ENCODE measurements at regions not wholly inside any gene's neighbourhood (a gene's known extent, or its start where the extent isn't known, plus 50 kb on each side); places are given as distances from the start of the nearest gene placed in this dataset.
"Not testable (repeated sequence)": the region's sequence is repeated elsewhere in the genome, so short reads cannot be mapped to it uniquely, and the experiment has no call there.

GRCh38 chr3:164360738-164361406, 717.4 kb downstream of the SI start:
- Mint-ChIP-seq H3K27me3 (no peaks in the 10 kb centered on the region), H3K9me3 (no peaks in the 10 kb centered on the region), H3K4me1 (no peaks in the 10 kb centered on the region), H3K4me3 (no peak overlapping the region), H3K36me3 (ENCODE audit: low read depth) (no peaks in the 10 kb centered on the region), H3K27ac (no peak overlapping the region)
- ChIA-PET POLR2A (no interaction called here), CTCF (no interaction called here)
- no peak for DNase-seq

GRCh38 chr3:164360078-164360578, 718.2 kb downstream of the SI start:
- Mint-ChIP-seq H3K27me3 (no peaks in the 10 kb centered on the region), H3K36me3 (ENCODE audit: low read depth) (no peaks in the 10 kb centered on the region), H3K9me3 (no peaks in the 10 kb centered on the region), H3K27ac (no peak overlapping the region), H3K4me1 (no peaks in the 10 kb centered on the region), H3K4me3 (no peak overlapping the region)
- no peak for DNase-seq
- CTCF ChIA-PET = no interaction called here
- POLR2A ChIA-PET = no interaction called here

- Mint-ChIP-seq H3K27me3 (no peaks in the 10 kb centered on the region), H3K27ac (no peak overlapping the region), H3K36me3 (ENCODE audit: low read depth) (no peaks in the 10 kb centered on the region), H3K4me1 (no peaks in the 10 kb centered on the region), H3K4me3 (no peak overlapping the region), H3K9me3 (no peaks in the 10 kb centered on the region)
- ChIA-PET CTCF (no interaction called here), POLR2A (no interaction called here)
- DNase-seq = no peak
These were observed 725.3 kb downstream of the SI start for GRCh38 chr3:164352991-164353390.

- POLR2A ChIA-PET = no interaction called here
These were observed 727.2 kb downstream of the SI start for GRCh38 chr3:164351131-164351530.

GRCh38 chr3:164342206-164342605, 736.1 kb downstream of the SI start:
- H3K4me3 Mint-ChIP-seq; H3K27ac Mint-ChIP-seq; DNase-seq; POLR2A ChIA-PET; H3K9me3 Mint-ChIP-seq; H3K4me1 Mint-ChIP-seq; H3K36me3 Mint-ChIP-seq (ENCODE audit: low read depth); CTCF ChIA-PET; H3K27me3 Mint-ChIP-seq: not testable (repeated sequence)

More at GRCh38 chr3:164351131-164351530, 727.2 kb downstream of the SI start:
- CTCF ChIA-PET = no interaction called here
- Mint-ChIP-seq H3K4me3 (no peak overlapping the region), H3K9me3 (no peaks in the 10 kb centered on the region), H3K4me1 (no peaks in the 10 kb centered on the region), H3K27ac (no peak overlapping the region), H3K27me3 (no peaks in the 10 kb centered on the region), H3K36me3 (ENCODE audit: low read depth) (no peaks in the 10 kb centered on the region)
- no peak for DNase-seq

GRCh38 chr3:164341086-164341485, 737.2 kb downstream of the SI start:
- Mint-ChIP-seq H3K27ac (no peak overlapping the region), H3K9me3 (peaks cover 8% of the 10 kb centered on the region), H3K4me1 (no peaks in the 10 kb centered on the region), H3K4me3 (no peak overlapping the region), H3K36me3 (ENCODE audit: low read depth) (no peaks in the 10 kb centered on the region), H3K27me3 (no peaks in the 10 kb centered on the region)
- ChIA-PET POLR2A (interaction anchor here (0.5 kb wide), 1 partner anchor 1325 kb away, joined by 3 read pairs; no protein-coding TSS in a partner anchor), CTCF (no interaction called here)
- DNase-seq = no peak

- H3K27me3 Mint-ChIP-seq = no peaks in the 10 kb centered on the region
- H3K36me3 Mint-ChIP-seq (ENCODE audit: low read depth) = no peaks in the 10 kb centered on the region
- no peak overlapping the region for H3K4me3 Mint-ChIP-seq
- H3K27ac Mint-ChIP-seq = no peak overlapping the region
- CTCF ChIA-PET = interaction anchor here (0.7 kb wide), 1 partner anchor 63 kb away, joined by 4 read pairs; no protein-coding TSS in a partner anchor
- DNase-seq = no peak
- H3K9me3 Mint-ChIP-seq = peaks cover 8% of the 10 kb centered on the region
- POLR2A ChIA-PET = no interaction called here
- H3K4me1 Mint-ChIP-seq = no peaks in the 10 kb centered on the region
These were observed 738.0 kb downstream of the SI start for GRCh38 chr3:164340273-164340672.

- no peak overlapping the region for H3K4me3 Mint-ChIP-seq
- H3K27ac Mint-ChIP-seq = no peak overlapping the region
- ChIA-PET CTCF (no interaction called here), POLR2A (no interaction called here)
- H3K36me3 Mint-ChIP-seq (ENCODE audit: low read depth) = no peaks in the 10 kb centered on the region
- no peaks in the 10 kb centered on the region for H3K27me3 Mint-ChIP-seq
- H3K9me3 Mint-ChIP-seq = peaks cover 2% of the 10 kb centered on the region
- H3K4me1 Mint-ChIP-seq = no peaks in the 10 kb centered on the region
- DNase-seq = no peak
These were observed 745.2 kb downstream of the SI start for GRCh38 chr3:164332831-164333802.

GRCh38 chr3:164326714-164327113, 751.6 kb downstream of the SI start:
- no peak overlapping the region for H3K4me3 Mint-ChIP-seq
- CTCF ChIA-PET = no interaction called here
- H3K27ac Mint-ChIP-seq = no peak overlapping the region
- H3K9me3 Mint-ChIP-seq = no peaks in the 10 kb centered on the region
- H3K4me1 Mint-ChIP-seq = no peaks in the 10 kb centered on the region
- POLR2A ChIA-PET = no interaction called here
- no peaks in the 10 kb centered on the region for H3K36me3 Mint-ChIP-seq (ENCODE audit: low read depth)
- no peaks in the 10 kb centered on the region for H3K27me3 Mint-ChIP-seq
- no peak for DNase-seq

- DNase-seq = no peak
- no peaks in the 10 kb centered on the region for H3K9me3 Mint-ChIP-seq
- H3K27me3 Mint-ChIP-seq = no peaks in the 10 kb centered on the region
- ChIA-PET CTCF (no interaction called here), POLR2A (no interaction called here)
- no peaks in the 10 kb centered on the region for H3K4me1 Mint-ChIP-seq
- H3K36me3 Mint-ChIP-seq (ENCODE audit: low read depth) = no peaks in the 10 kb centered on the region
- H3K4me3 Mint-ChIP-seq = no peak overlapping the region
- no peak overlapping the region for H3K27ac Mint-ChIP-seq
These were observed 757.3 kb downstream of the SI start for GRCh38 chr3:164320962-164321361.

GRCh38 chr3:164306042-164306441, 772.3 kb downstream of the SI start:
- H3K36me3 Mint-ChIP-seq (ENCODE audit: low read depth) = no peaks in the 10 kb centered on the region
- H3K27me3 Mint-ChIP-seq = no peaks in the 10 kb centered on the region
- H3K9me3 Mint-ChIP-seq = peaks cover 2% of the 10 kb centered on the region
- H3K27ac Mint-ChIP-seq = no peak overlapping the region
- ChIA-PET CTCF (no interaction called here), POLR2A (no interaction called here)
- no peaks in the 10 kb centered on the region for H3K4me1 Mint-ChIP-seq
- no peak overlapping the region for H3K4me3 Mint-ChIP-seq
- no peak for DNase-seq

GRCh38 chr3:164303894-164304293, 774.4 kb downstream of the SI start:
- Mint-ChIP-seq H3K4me1 (no peaks in the 10 kb centered on the region), H3K27me3 (no peaks in the 10 kb centered on the region), H3K4me3 (no peak overlapping the region), H3K36me3 (ENCODE audit: low read depth) (no peaks in the 10 kb centered on the region), H3K27ac (no peak overlapping the region), H3K9me3 (peaks cover 2% of the 10 kb centered on the region)
- ChIA-PET POLR2A (no interaction called here), CTCF (no interaction called here)
- DNase-seq = no peak

- ChIA-PET CTCF (no interaction called here), POLR2A (no interaction called here)
- Mint-ChIP-seq H3K27me3 (no peaks in the 10 kb centered on the region), H3K9me3 (peaks cover 2% of the 10 kb centered on the region), H3K4me3 (no peak overlapping the region), H3K36me3 (ENCODE audit: low read depth) (no peaks in the 10 kb centered on the region), H3K27ac (no peak overlapping the region), H3K4me1 (no peaks in the 10 kb centered on the region)
- no peak for DNase-seq
These were observed 775.7 kb downstream of the SI start for GRCh38 chr3:164302622-164303021.

All from activated CD4-positive, alpha-beta T cell treated with anti-CD3 and anti-CD28 coated beads, Interleukin-2, amount 10 ng/mL, durations not matched to agents 7 days and 5 days (primary cell).